ENCODE measurements at regions not wholly inside any gene's neighbourhood (a gene's known extent, or its start where the extent isn't known, plus 50 kb on each side); places are given as distances from the start of the nearest gene placed in this dataset.

DNA sequence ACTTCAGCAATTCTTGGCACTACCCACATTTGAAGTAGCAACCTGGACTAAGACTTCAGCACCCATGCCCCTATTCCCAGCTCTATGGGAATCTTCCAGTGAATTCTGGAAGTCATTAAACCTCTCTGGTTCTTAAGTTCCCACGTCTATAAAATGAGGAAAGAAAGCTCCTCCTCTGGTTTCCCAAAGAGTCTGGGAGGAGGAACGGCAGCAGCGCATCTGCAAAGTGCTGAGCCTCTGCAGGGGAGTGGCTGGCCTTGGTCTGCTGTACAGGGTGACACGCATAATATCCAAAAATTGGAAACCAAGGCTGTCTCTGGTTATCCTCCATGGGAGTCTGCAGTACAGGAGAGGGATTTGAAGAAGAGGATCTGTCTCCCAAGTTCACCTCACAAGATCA is 73.6 kb upstream of the TP53I11 start:
- TF ChIP-seq, protein P1, sequence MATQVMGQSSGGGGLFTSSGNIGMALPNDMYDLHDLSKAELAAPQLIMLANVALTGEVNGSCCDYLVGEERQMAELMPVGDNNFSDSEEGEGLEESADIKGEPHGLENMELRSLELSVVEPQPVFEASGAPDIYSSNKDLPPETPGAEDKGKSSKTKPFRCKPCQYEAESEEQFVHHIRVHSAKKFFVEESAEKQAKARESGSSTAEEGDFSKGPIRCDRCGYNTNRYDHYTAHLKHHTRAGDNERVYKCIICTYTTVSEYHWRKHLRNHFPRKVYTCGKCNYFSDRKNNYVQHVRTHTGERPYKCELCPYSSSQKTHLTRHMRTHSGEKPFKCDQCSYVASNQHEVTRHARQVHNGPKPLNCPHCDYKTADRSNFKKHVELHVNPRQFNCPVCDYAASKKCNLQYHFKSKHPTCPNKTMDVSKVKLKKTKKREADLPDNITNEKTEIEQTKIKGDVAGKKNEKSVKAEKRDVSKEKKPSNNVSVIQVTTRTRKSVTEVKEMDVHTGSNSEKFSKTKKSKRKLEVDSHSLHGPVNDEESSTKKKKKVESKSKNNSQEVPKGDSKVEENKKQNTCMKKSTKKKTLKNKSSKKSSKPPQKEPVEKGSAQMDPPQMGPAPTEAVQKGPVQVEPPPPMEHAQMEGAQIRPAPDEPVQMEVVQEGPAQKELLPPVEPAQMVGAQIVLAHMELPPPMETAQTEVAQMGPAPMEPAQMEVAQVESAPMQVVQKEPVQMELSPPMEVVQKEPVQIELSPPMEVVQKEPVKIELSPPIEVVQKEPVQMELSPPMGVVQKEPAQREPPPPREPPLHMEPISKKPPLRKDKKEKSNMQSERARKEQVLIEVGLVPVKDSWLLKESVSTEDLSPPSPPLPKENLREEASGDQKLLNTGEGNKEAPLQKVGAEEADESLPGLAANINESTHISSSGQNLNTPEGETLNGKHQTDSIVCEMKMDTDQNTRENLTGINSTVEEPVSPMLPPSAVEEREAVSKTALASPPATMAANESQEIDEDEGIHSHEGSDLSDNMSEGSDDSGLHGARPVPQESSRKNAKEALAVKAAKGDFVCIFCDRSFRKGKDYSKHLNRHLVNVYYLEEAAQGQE (IDR thresholded peaks at IDR 0.05; ENCODE audit: insufficient read depth in 1 of 2, low read depth in 2 of 2, low read length in 2 of 2): no peak
- TF ChIP-seq POLR2AphosphoS5 (IDR thresholded peaks at IDR 0.05; ENCODE audit: low read depth, low read length): no peak
- TF ChIP-seq SIN3A (IDR thresholded peaks at IDR 0.05; ENCODE audit: borderline replicate concordance, insufficient read depth, low read length): no peak
- no peak for TF ChIP-seq TAF1 (IDR thresholded peaks at IDR 0.05; ENCODE audit: borderline replicate concordance, insufficient read depth, low read length)
- no peak for TF ChIP-seq FOXP2 (optimal IDR thresholded peaks at IDR 0.05; ENCODE audit: borderline replicate concordance, extremely low read depth, extremely low read length, insufficient read depth)

All from PFSK-1 (cell line).